ENCODE measurements at regions not wholly inside any gene's neighbourhood (a gene's known extent, or its start where the extent isn't known, plus 50 kb on each side); places are given as distances from the start of the nearest gene placed in this dataset.
"Not testable (repeated sequence)": the region's sequence is repeated elsewhere in the genome, so short reads cannot be mapped to it uniquely, and the experiment has no call there.

GRCh38 chr3:195986576-195986975, 78.2 kb upstream of the TNK2 start:
- peaks cover 18% of the 10 kb centered on the region for H3K36me3 ChIP-seq (ENCODE audit: insufficient read depth, insufficient read length, low read length)
- not testable (repeated sequence) for H3K4me3 ChIP-seq (ENCODE audit: insufficient read length, low read depth); H3K4me1 ChIP-seq (ENCODE audit: insufficient read depth, insufficient read length); H3K9me3 ChIP-seq (ENCODE audit: insufficient read depth, low read length); H3K27me3 ChIP-seq (ENCODE audit: insufficient read depth, insufficient read length); H3K9ac ChIP-seq (ENCODE audit: insufficient read length, low read depth); DNase-seq (ENCODE audit: low read depth, low spot score)

DNA sequence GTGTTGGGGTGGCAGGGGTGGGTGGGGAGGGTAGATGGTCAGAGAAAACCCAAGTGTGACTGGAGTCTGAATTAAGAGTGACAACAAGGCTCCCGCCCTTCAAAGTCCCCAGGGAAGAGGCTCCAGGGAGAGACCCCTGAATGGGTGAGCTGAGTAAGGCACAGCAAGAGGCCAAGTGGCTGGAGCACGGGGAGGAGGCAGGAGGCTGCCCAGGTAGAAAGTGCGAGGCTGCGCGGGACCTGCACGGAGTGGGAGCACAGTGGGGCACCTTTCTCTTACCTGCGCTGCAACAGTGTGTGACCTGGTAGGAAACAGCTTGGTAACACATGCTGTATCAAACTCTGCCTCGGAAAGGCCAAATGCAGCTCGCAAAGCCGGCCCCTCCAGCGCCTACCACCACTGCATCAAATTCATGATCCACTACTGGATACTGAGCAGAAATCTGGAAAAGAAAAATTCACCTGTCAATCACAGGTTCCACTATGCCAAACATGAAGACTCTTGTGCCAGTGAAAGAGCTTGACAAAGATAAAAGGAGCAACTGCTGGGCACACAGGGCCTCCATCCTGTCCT, 77.1 kb upstream of the TNK2 start:
- not testable (repeated sequence) for H3K4me3 ChIP-seq (ENCODE audit: insufficient read length, low read depth)

DNA sequence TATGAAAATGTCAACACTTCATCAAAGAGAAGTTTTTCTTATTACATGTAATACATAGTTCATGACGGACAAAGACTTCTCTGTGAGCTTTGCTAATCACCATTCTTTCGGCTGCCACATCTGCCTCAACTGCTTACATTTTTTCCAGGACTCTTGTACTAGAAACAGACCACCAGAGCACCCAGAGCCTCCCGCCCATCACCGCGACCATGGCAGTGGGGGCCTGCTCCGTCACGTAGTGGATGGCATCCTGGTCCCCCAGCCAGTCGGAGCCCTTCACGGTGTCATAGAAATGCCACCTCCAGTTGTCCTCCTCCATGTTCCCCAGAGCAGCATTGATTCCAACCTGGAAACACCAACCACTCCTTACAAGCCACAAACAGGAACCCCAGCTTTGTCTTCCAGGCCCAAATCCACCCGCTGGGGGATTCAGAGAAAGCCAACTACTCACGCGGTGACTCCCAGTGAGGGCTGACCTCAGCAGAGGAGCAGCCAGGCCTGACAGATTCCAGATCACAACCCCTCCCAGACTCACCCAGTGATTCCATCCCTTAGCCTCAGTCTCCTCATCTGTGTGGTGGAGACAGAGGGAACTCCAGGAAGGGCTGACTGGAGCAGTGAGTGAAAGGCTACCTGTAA, 76.2 kb upstream of the TNK2 start:
- not testable (repeated sequence) for H3K4me3 ChIP-seq (ENCODE audit: insufficient read length, low read depth); H3K9ac ChIP-seq (ENCODE audit: insufficient read length, low read depth); H3K4me1 ChIP-seq (ENCODE audit: insufficient read depth, insufficient read length); H3K9me3 ChIP-seq (ENCODE audit: insufficient read depth, low read length); H3K27me3 ChIP-seq (ENCODE audit: insufficient read depth, insufficient read length); DNase-seq (ENCODE audit: low read depth, low spot score)
- H3K36me3 ChIP-seq (ENCODE audit: insufficient read depth, insufficient read length, low read length), result peaks cover 20% of the 10 kb centered on the region

More for the DNA sequence above, 77.1 kb upstream of the TNK2 start:
- peaks cover 18% of the 10 kb centered on the region for H3K36me3 ChIP-seq (ENCODE audit: insufficient read depth, insufficient read length, low read length)
- not testable (repeated sequence) for H3K27me3 ChIP-seq (ENCODE audit: insufficient read depth, insufficient read length); DNase-seq (ENCODE audit: low read depth, low spot score); H3K4me1 ChIP-seq (ENCODE audit: insufficient read depth, insufficient read length); H3K9ac ChIP-seq (ENCODE audit: insufficient read length, low read depth); H3K9me3 ChIP-seq (ENCODE audit: insufficient read depth, low read length)

DNA sequence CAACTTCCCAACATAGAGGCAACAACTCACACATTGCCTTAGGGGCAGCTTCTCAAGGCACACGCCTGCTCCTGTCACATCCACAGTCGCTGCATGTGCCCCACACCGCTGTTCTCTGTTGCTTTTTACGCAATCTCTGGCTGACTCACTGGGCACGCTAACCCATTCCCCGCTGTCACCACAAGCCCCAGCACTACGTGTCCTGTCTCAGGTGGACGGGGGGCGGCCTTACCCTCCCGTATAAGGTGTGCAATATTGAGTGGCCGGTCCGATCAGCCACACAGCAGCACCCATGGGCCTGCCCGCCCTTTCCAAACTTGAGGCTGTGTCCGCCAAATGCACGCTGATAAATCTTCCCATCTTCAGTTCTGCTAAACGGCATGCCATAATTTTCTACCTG, 75.5 kb upstream of the TNK2 start:
- not testable (repeated sequence) for H3K4me3 ChIP-seq (ENCODE audit: insufficient read length, low read depth); H3K9ac ChIP-seq (ENCODE audit: insufficient read length, low read depth); H3K27me3 ChIP-seq (ENCODE audit: insufficient read depth, insufficient read length); H3K9me3 ChIP-seq (ENCODE audit: insufficient read depth, low read length); DNase-seq (ENCODE audit: low read depth, low spot score); H3K4me1 ChIP-seq (ENCODE audit: insufficient read depth, insufficient read length)
- peaks cover 24% of the 10 kb centered on the region for H3K36me3 ChIP-seq (ENCODE audit: insufficient read depth, insufficient read length, low read length)

DNA sequence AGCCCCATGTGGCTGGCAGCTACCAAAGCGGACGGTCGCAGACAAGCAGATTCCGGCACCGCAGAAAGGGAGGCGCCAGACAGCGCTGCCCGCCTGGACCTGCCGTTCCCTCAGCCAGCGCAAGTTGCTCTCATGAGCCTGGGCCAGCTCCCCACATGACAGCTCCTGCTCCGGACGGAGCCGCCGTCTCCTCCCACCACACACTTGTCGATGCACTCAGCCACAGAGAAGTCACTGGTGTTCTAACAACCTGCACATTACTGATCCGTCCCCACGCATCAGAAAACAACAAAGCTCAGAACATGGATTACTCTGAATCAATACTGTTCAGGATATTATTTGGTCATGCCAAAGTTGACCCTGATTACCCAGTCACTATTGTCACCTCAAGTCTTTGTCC, 74.4 kb upstream of the TNK2 start:
- not testable (repeated sequence) for H3K27me3 ChIP-seq (ENCODE audit: insufficient read depth, insufficient read length); H3K4me3 ChIP-seq (ENCODE audit: insufficient read length, low read depth); DNase-seq (ENCODE audit: low read depth, low spot score); H3K9ac ChIP-seq (ENCODE audit: insufficient read length, low read depth); H3K4me1 ChIP-seq (ENCODE audit: insufficient read depth, insufficient read length); H3K9me3 ChIP-seq (ENCODE audit: insufficient read depth, low read length)
- H3K36me3 ChIP-seq (ENCODE audit: insufficient read depth, insufficient read length, low read length), result peaks cover 30% of the 10 kb centered on the region

- not testable (repeated sequence) for DNase-seq (ENCODE audit: low read depth, low spot score); H3K4me3 ChIP-seq (ENCODE audit: insufficient read length, low read depth)
- peaks cover 33% of the 10 kb centered on the region for H3K36me3 ChIP-seq (ENCODE audit: insufficient read depth, insufficient read length, low read length)
These were observed 73.4 kb upstream of the TNK2 start for GRCh38 chr3:195981778-195982177.

DNA sequence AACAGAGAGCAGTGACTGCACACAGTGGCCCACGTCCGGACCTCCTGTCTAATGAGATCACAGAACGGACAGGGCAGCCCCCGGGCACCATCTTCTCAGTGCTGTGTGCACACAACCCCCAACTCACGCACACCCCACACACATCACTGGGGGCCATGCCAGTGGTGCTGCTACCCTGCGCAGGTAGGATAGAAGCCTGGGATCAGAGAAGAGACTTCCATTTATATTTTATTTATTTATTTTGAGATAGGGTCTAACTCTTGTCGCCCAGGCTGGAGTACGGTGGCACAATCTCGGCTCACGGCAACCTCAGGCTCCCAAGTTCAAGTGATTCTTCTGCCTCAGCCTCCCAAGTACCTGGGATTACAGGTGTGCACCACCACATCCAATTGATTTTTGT, 71.5 kb upstream of the TNK2 start:
- not testable (repeated sequence) for H3K4me3 ChIP-seq (ENCODE audit: insufficient read length, low read depth); H3K27me3 ChIP-seq (ENCODE audit: insufficient read depth, insufficient read length); H3K9me3 ChIP-seq (ENCODE audit: insufficient read depth, low read length); H3K4me1 ChIP-seq (ENCODE audit: insufficient read depth, insufficient read length); H3K9ac ChIP-seq (ENCODE audit: insufficient read length, low read depth); DNase-seq (ENCODE audit: low read depth, low spot score)
- H3K36me3 ChIP-seq (ENCODE audit: insufficient read depth, insufficient read length, low read length), result peaks cover 45% of the 10 kb centered on the region

More at GRCh38 chr3:195981778-195982177, 73.4 kb upstream of the TNK2 start:
- not testable (repeated sequence) for H3K9ac ChIP-seq (ENCODE audit: insufficient read length, low read depth); H3K4me1 ChIP-seq (ENCODE audit: insufficient read depth, insufficient read length); H3K27me3 ChIP-seq (ENCODE audit: insufficient read depth, insufficient read length); H3K9me3 ChIP-seq (ENCODE audit: insufficient read depth, low read length)

GRCh38 chr3:195978585-195978984, 70.2 kb upstream of the TNK2 start:
- H3K9ac ChIP-seq (ENCODE audit: insufficient read length, low read depth); H3K27me3 ChIP-seq (ENCODE audit: insufficient read depth, insufficient read length); H3K9me3 ChIP-seq (ENCODE audit: insufficient read depth, low read length); DNase-seq (ENCODE audit: low read depth, low spot score); H3K4me1 ChIP-seq (ENCODE audit: insufficient read depth, insufficient read length); H3K4me3 ChIP-seq (ENCODE audit: insufficient read length, low read depth): not testable (repeated sequence)
- H3K36me3 ChIP-seq (ENCODE audit: insufficient read depth, insufficient read length, low read length), result peaks cover 43% of the 10 kb centered on the region

DNA sequence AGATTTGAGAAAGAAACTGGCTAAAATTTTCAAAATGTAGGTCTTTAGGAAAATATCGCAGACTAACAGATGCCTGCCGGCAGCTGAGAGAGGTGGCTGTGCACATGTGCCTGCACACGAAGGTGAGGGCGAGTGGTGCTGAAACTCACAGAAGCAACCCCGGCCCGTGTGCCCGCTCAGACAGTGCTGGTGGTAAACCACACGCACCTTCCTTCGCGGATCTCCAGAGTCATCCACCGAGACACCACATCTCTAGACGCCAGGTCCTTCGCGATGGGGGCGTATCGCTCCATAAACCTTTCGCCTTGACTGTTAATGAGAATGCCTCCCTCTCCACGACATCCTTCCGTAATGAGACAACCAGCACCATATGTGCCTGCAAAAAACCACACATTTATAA, 68.5 kb upstream of the TNK2 start:
- not testable (repeated sequence) for H3K9me3 ChIP-seq (ENCODE audit: insufficient read depth, low read length); DNase-seq (ENCODE audit: low read depth, low spot score); H3K4me3 ChIP-seq (ENCODE audit: insufficient read length, low read depth); H3K27me3 ChIP-seq (ENCODE audit: insufficient read depth, insufficient read length); H3K4me1 ChIP-seq (ENCODE audit: insufficient read depth, insufficient read length); H3K9ac ChIP-seq (ENCODE audit: insufficient read length, low read depth)
- H3K36me3 ChIP-seq (ENCODE audit: insufficient read depth, insufficient read length, low read length), result peaks cover 41% of the 10 kb centered on the region

DNA sequence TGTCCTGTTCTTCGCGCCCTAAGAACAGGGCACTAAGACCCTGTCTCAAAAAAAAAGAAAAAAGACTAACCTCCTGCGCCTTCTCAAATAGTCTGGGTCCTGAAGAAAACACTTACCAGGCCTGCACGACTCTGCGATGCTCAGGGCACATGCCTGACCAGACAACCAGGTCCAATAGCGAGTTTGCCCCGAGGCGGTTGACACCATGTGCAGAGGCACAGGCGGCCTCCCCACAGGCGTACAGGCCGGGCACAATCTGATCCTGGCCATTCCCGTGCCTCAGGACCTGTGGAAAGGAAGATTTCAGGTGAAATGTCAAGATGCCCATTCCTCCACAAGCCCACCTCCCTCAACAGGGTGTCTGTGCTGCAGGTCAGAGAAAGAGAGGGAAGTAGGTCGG, 65.9 kb upstream of the TNK2 start:
- DNase-seq (ENCODE audit: low read depth, low spot score); H3K4me3 ChIP-seq (ENCODE audit: insufficient read length, low read depth); H3K27me3 ChIP-seq (ENCODE audit: insufficient read depth, insufficient read length); H3K9me3 ChIP-seq (ENCODE audit: insufficient read depth, low read length); H3K9ac ChIP-seq (ENCODE audit: insufficient read length, low read depth); H3K4me1 ChIP-seq (ENCODE audit: insufficient read depth, insufficient read length): not testable (repeated sequence)
- peaks cover 56% of the 10 kb centered on the region for H3K36me3 ChIP-seq (ENCODE audit: insufficient read depth, insufficient read length, low read length)

DNA sequence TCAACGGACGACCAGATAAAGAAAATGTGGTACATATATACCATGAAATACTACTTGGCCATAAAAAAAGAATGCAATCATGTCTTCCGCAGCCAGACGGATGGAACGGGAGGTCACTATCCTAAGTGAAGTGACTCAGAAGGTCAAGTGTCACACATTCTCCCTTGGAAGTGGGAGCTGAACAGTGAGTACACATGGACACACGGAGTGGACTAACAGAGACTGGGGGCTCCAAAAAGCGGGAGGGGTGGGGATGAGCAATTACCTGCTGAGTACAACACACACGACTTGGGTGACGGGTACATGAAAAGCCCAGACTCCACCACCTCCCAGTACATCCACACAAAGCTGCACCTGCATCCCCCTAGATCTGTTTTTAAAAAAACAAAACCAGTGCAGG, 62.5 kb upstream of the TNK2 start:
- peaks cover 54% of the 10 kb centered on the region for H3K36me3 ChIP-seq (ENCODE audit: insufficient read depth, insufficient read length, low read length)
- not testable (repeated sequence) for DNase-seq (ENCODE audit: low read depth, low spot score); H3K27me3 ChIP-seq (ENCODE audit: insufficient read depth, insufficient read length); H3K9me3 ChIP-seq (ENCODE audit: insufficient read depth, low read length); H3K4me1 ChIP-seq (ENCODE audit: insufficient read depth, insufficient read length); H3K9ac ChIP-seq (ENCODE audit: insufficient read length, low read depth); H3K4me3 ChIP-seq (ENCODE audit: insufficient read length, low read depth)

All from NT2/D1 (cell line).